Neuronal stem cell (in vitro differentiated cells): ENCODE measurements at regions not wholly inside any gene's neighbourhood (a gene's known extent, or its start where the extent isn't known, plus 50 kb on each side); places are given as distances from the start of the nearest gene placed in this dataset.
A peak's percentile ranks its signal among the peaks of the same experiment; 100 is the strongest.

Experiments used
- DNase-seq: peaks from one replicate; pipeline ENCODE4 v3.0.0-alpha.2; 2013; ENCODE audit warnings: low spot score
- H2AFZ ChIP-seq: one replicate; pipeline ENCODE4 v1.6.1; 2013; ENCODE audit warnings: mild to moderate bottlenecking, low read length, inconsistent platforms
- H2AK5ac ChIP-seq: 2 replicates; pipeline ENCODE4 v1.6.1; 2013; ENCODE audit warnings: low read depth, mild to moderate bottlenecking, inconsistent platforms, low read length, moderate library complexity, mixed read lengths
- H2BK120ac ChIP-seq: 2 replicates; pipeline ENCODE4 v1.6.1; 2013; ENCODE audit warnings: low read depth, mild to moderate bottlenecking, inconsistent platforms, low read length, moderate library complexity, mixed read lengths
- H2BK12ac ChIP-seq: one replicate; pipeline ENCODE4 v1.6.1; 2013; ENCODE audit warnings: low read length, inconsistent platforms
- H2BK15ac ChIP-seq: 2 replicates; pipeline ENCODE4 v1.6.1; 2013; ENCODE audit warnings: mild to moderate bottlenecking, low read length, inconsistent platforms, mixed read lengths
- H2BK5ac ChIP-seq: one replicate; pipeline ENCODE4 v1.6.1; 2013; ENCODE audit warnings: inconsistent platforms, mild to moderate bottlenecking, low read length, moderate library complexity
- H3K14ac ChIP-seq: one replicate; pipeline ENCODE4 v1.6.1; 2013; ENCODE audit warnings: low read length, inconsistent platforms
- H3K18ac ChIP-seq: 2 replicates; pipeline ENCODE4 v1.6.1; 2013; ENCODE audit warnings: low read length, inconsistent platforms
- H3K23ac ChIP-seq: 2 replicates; pipeline ENCODE4 v1.6.1; 2013; ENCODE audit warnings: low read depth, mild to moderate bottlenecking, mixed read lengths, low read length, inconsistent platforms; ENCODE audit not compliant: poor library complexity
- H3K27ac ChIP-seq: replicated peaks from 3 replicates; pipeline ENCODE4 v1.5.1; 2013; ENCODE audit warnings: low read length, inconsistent platforms
- H3K27me3 ChIP-seq, 3 experiments: 2 replicates each; pipeline ENCODE4 v1.6.1; 2013; ENCODE audit warnings: low read length in 3 of 3, mild to moderate bottlenecking in 2 of 3, inconsistent platforms in 1 of 3, low read depth in 1 of 3, mixed read lengths in 1 of 3, moderate library complexity in 1 of 3; ENCODE audit not compliant: control insufficient read depth in 3 of 3, insufficient read depth in 3 of 3
- H3K36me3 ChIP-seq, 2 donors: replicated peaks in 1 of 2; 2 replicates each; pipeline ENCODE4 v1.6.1; 2013; ENCODE audit warnings: low read length in 2 of 2; ENCODE audit not compliant: control insufficient read depth in 2 of 2, insufficient read depth in 2 of 2
- H3K4ac ChIP-seq: 2 replicates; pipeline ENCODE4 v1.6.1; 2013; ENCODE audit warnings: inconsistent platforms, mild to moderate bottlenecking, low read length, moderate library complexity
- H3K4me1 ChIP-seq, 2 donors: 1 replicate in 1 of 2; 2 replicates in 1 of 2; pipeline ENCODE4 v1.6.1; 2013; ENCODE audit warnings: low read length in 2 of 2, low read depth in 1 of 2; ENCODE audit not compliant: control insufficient read depth in 2 of 2, insufficient read depth in 1 of 2
- H3K4me2 ChIP-seq: one replicate; pipeline ENCODE4 v1.6.1; 2013; ENCODE audit warnings: mild to moderate bottlenecking, low read length, inconsistent platforms; ENCODE audit not compliant: insufficient read depth, poor library complexity, severe bottlenecking
- H3K4me3 ChIP-seq, 2 donors: 2 replicates each; pipeline ENCODE4 v1.5.1; 2013; ENCODE audit warnings: low read length in 2 of 2, mild to moderate bottlenecking in 2 of 2, inconsistent platforms in 1 of 2, moderate library complexity in 1 of 2
- H3K79me1 ChIP-seq: one replicate; pipeline ENCODE4 v1.6.1; 2013; ENCODE audit warnings: low read depth, mild to moderate bottlenecking, inconsistent platforms, low read length, moderate library complexity
- H3K9ac ChIP-seq: one replicate; pipeline ENCODE4 v1.6.1; 2013; ENCODE audit warnings: mild to moderate bottlenecking, low read depth, low read length, inconsistent platforms; ENCODE audit not compliant: poor library complexity
- H3K9me3 ChIP-seq, 2 donors: replicated peaks in 1 of 2; 2 replicates each; pipeline versions ENCODE3 to v1.6.1; 2013; ENCODE audit warnings: low read length in 2 of 2, mild to moderate bottlenecking in 2 of 2, inconsistent platforms in 1 of 2, low read depth in 1 of 2, mixed read lengths in 1 of 2, moderate library complexity in 1 of 2; ENCODE audit not compliant: control insufficient read depth in 2 of 2, insufficient read depth in 1 of 2
- H4K8ac ChIP-seq: one replicate; pipeline ENCODE4 v1.6.1; 2013; ENCODE audit warnings: low read depth, mild to moderate bottlenecking, inconsistent platforms, low read length, moderate library complexity
- H4K91ac ChIP-seq: one replicate; pipeline ENCODE4 v1.6.1; 2013; ENCODE audit warnings: low read length, low read depth, mild to moderate bottlenecking, inconsistent platforms; ENCODE audit not compliant: poor library complexity
- WGBS, 2 donors: extraction: QIAGEN DNeasy Blood & Tissue Kit; methylation state at CpG; one replicate each; pipeline ENCODE4 v1.1.7; 2013; ENCODE audit warnings: missing lambda C conversion rate in 2 of 2, mixed read lengths in 1 of 2; ENCODE audit not compliant: insufficient read length in 2 of 2, insufficient replicate concordance in 1 of 2; ENCODE audit errors: extremely low coverage in 2 of 2; 5-methylcytosine and 5-hydroxymethylcytosine counted together

DNA sequence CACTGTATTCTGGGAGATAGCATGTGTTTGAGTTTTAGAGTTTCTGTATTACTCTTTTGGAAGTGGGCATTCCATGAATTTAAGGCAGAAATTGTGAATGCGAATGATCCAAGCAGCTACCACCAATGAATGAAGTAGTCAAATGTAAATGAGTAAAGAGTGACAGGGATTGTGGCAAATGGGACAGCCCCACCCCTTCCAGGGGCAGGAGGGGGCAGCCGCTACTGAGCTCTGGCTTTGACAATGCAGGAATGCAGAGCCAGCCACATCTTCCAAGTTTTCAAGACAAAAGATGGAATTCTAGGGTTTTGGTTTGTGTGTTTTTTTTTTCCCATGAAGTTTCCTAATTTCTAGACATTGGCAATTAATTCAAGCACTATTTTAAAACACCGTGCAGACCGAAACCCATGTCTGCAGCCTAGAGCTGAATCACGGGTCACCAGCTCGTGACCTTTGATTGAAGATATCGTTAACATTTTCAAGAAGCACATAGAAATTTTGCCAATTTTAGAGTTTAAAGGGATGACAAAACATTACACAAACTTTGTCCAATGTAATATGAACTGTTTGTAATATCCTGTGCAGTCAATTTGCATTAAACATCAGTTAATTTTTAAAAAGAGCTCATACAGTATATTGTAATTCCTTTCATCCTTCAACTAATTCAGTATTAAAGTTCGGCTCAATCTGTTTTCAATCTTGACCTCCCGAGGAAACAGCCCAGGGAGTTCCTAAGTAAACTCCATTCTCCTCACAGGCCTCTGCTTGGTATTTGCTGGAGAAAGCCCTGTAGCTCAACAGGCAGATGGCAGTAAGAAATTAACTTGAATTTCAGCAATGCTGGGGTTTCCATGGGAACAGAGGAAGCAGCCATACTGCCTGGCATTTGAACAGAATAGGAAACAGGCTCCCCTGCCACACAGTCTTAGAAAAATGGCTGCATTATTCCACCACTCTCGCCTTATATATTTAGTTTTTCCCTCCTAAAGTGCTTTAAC lies 83.4 kb downstream of the UCHL1 start:
- Histone ChIP-seq H2BK12ac (no peak overlapping the region), H3K9ac (no peak overlapping the region), H3K18ac (no peak overlapping the region), H3K36me3 (no peaks in the 10 kb centered on the region), H2AFZ (peak overlapping the region; percentile 68), H3K27ac (peak overlapping the region; percentile 2), H3K14ac (no peak overlapping the region), H2BK5ac (no peak overlapping the region), H3K4me3 (peak overlapping the region in 1 of 2 donors; percentile 38), H3K9me3 (peaks cover 0 to 18% of the 10 kb centered on the region in 2 donors), H3K27me3 (no peaks in the 10 kb centered on the region), H2AK5ac (no peak overlapping the region), H4K8ac (no peak overlapping the region), H3K23ac (no peak overlapping the region), H2BK15ac (no peak overlapping the region), H3K4me2 (no peak overlapping the region), H2BK120ac (no peak overlapping the region), H4K91ac (no peak overlapping the region), H3K4me1 (peaks cover 1 to 8% of the 10 kb centered on the region in 2 donors), H3K79me1 (no peaks in the 10 kb centered on the region), H3K4ac (no peak overlapping the region)
- WGBS, 2 donors: no CpG with 5 or more reads among the region's 10 CpGs
- no peak for DNase-seq

- H3K4me1 ChIP-seq: peaks cover 10 to 11% of the 10 kb centered on the region in 2 donors
- peak overlapping the region; percentile 24 for H2BK12ac ChIP-seq
- peak overlapping the region; percentile 48 for H4K8ac ChIP-seq
- H3K23ac ChIP-seq: no peak overlapping the region
- peak overlapping the region; percentile 31 for H2AFZ ChIP-seq
- no peak overlapping the region for H3K4me2 ChIP-seq
- peak overlapping the region; percentile 65 for H3K18ac ChIP-seq
- H3K9ac ChIP-seq: peak overlapping the region; percentile 72
- H3K79me1 ChIP-seq: peaks cover 2% of the 10 kb centered on the region
- no peak overlapping the region for H4K91ac ChIP-seq
- H3K4me3 ChIP-seq: peak overlapping the region in 1 of 2 donors; percentile 23
- H3K27me3 ChIP-seq: no peaks in the 10 kb centered on the region
- peaks cover 0 to 3% of the 10 kb centered on the region in 2 donors for H3K36me3 ChIP-seq
- H3K14ac ChIP-seq: no peak overlapping the region
- H3K9me3 ChIP-seq: peaks cover 2 to 18% of the 10 kb centered on the region in 2 donors
- no peak overlapping the region for H2BK15ac ChIP-seq
- peak overlapping the region; percentile 26 for H3K27ac ChIP-seq
- no peak for DNase-seq
- no peak overlapping the region for H2BK120ac ChIP-seq
- no peak overlapping the region for H2AK5ac ChIP-seq
- no peak overlapping the region for H3K4ac ChIP-seq
- no peak overlapping the region for H2BK5ac ChIP-seq
- no CpG with 5 or more reads among the region's 3 CpGs for WGBS, 2 donors
These were observed 89.8 kb downstream of the UCHL1 start for GRCh38 chr4:41346306-41347061.

GRCh38 chr4:41349021-41349420 lies 92.3 kb downstream of the UCHL1 start:
- H2BK12ac ChIP-seq: no peak overlapping the region
- H4K91ac ChIP-seq: no peak overlapping the region
- no peak overlapping the region for H3K23ac ChIP-seq
- H3K27me3 ChIP-seq: no peaks in the 10 kb centered on the region
- H3K4me3 ChIP-seq: no peak overlapping the region
- no peak overlapping the region for H2AFZ ChIP-seq
- peaks cover 10 to 11% of the 10 kb centered on the region in 2 donors for H3K4me1 ChIP-seq
- H3K4me2 ChIP-seq: no peak overlapping the region
- H3K79me1 ChIP-seq: peaks cover 2% of the 10 kb centered on the region
- H3K18ac ChIP-seq: no peak overlapping the region
- H3K4ac ChIP-seq: no peak overlapping the region
- no peak overlapping the region for H4K8ac ChIP-seq
- peaks cover 2 to 7% of the 10 kb centered on the region in 2 donors for H3K9me3 ChIP-seq
- H3K27ac ChIP-seq: no peak overlapping the region
- no peak overlapping the region for H3K14ac ChIP-seq
- no peak overlapping the region for H2BK120ac ChIP-seq
- no peak for DNase-seq
- H2BK5ac ChIP-seq: no peak overlapping the region
- no peak overlapping the region for H2AK5ac ChIP-seq
- H3K36me3 ChIP-seq: peaks cover 0 to 3% of the 10 kb centered on the region in 2 donors
- no peak overlapping the region for H2BK15ac ChIP-seq
- no peak overlapping the region for H3K9ac ChIP-seq
